Brain microvascular endothelial cell (primary cell): ENCODE measurements at regions not wholly inside any gene's neighbourhood (a gene's known extent, or its start where the extent isn't known, plus 50 kb on each side); places are given as distances from the start of the nearest gene placed in this dataset.
A peak's percentile ranks its signal among the peaks of the same experiment; 100 is the strongest.

Experiments
- DNase-seq: peaks from one replicate; pipeline ENCODE4 v3.0.0-alpha.2; 2020
- H3K27ac ChIP-seq: fragments of 250-450 bp; sonication (Bioruptor Pico); 2 replicates; pipeline ENCODE4 v1.5.1; 2020; ENCODE audit warnings: mild to moderate bottlenecking, moderate library complexity
- H3K27me3 ChIP-seq: fragments of 250-450 bp; sonication (Bioruptor Pico); replicated peaks from 2 replicates; pipeline ENCODE4 v1.5.1; 2020; ENCODE audit warnings: mild to moderate bottlenecking
- H3K36me3 ChIP-seq: fragments of 250-450 bp; sonication (Bioruptor Pico); replicated peaks from 2 replicates; pipeline ENCODE4 v1.5.1; 2020; ENCODE audit warnings: mild to moderate bottlenecking
- H3K4me3 ChIP-seq: 2 replicates; pipeline ENCODE4 v1.5.1; 2011; ENCODE audit warnings: low read depth, mild to moderate bottlenecking, control low read depth, low read length, moderate library complexity
- in situ Hi-C: cut with HindIII; loops from 2 replicates; pipeline ENCODE4 v1.10.0; 2017; ENCODE audit warnings: low sequenced_read_pairs, low pct_ligation_motif_present
- TF ChIP-seq, protein P1 (sequence below): IDR thresholded peaks from 2 replicates; pipeline ENCODE4 v1.5.1; 2011; ENCODE audit warnings: low read depth, mild to moderate bottlenecking, moderate library complexity, low read length, control low read depth, inconsistent platforms; ENCODE audit errors: missing control alignments

DNA sequence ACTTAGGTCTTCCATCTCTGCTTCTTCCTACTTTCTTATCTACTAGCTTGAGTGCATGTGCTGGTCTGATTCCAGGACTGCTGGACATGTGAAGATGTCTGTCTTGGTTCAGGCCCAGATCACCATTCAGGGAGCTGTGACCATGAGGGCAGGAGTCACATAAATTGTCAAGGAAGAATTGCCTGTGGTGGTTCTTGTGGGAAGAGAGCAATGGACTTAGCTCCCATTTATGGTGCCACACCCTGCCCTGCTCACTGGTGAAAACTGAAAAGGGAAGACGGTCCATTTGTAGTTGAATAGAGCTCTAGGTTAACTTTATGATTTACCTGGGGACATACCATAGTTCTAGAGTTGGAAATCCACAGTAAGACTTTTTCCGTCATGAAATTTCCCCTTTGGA, 244.3 kb upstream of the ZNF608 start:
- in situ Hi-C loops = no loop called here
- Histone ChIP-seq H3K27ac (no peak overlapping the region), H3K27me3 (no peaks in the 10 kb centered on the region), H3K4me3 (no peak overlapping the region), H3K36me3 (no peaks in the 10 kb centered on the region)
- DNase-seq = no peak
- TF ChIP-seq, protein P1, sequence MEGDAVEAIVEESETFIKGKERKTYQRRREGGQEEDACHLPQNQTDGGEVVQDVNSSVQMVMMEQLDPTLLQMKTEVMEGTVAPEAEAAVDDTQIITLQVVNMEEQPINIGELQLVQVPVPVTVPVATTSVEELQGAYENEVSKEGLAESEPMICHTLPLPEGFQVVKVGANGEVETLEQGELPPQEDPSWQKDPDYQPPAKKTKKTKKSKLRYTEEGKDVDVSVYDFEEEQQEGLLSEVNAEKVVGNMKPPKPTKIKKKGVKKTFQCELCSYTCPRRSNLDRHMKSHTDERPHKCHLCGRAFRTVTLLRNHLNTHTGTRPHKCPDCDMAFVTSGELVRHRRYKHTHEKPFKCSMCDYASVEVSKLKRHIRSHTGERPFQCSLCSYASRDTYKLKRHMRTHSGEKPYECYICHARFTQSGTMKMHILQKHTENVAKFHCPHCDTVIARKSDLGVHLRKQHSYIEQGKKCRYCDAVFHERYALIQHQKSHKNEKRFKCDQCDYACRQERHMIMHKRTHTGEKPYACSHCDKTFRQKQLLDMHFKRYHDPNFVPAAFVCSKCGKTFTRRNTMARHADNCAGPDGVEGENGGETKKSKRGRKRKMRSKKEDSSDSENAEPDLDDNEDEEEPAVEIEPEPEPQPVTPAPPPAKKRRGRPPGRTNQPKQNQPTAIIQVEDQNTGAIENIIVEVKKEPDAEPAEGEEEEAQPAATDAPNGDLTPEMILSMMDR = no peak

DNA sequence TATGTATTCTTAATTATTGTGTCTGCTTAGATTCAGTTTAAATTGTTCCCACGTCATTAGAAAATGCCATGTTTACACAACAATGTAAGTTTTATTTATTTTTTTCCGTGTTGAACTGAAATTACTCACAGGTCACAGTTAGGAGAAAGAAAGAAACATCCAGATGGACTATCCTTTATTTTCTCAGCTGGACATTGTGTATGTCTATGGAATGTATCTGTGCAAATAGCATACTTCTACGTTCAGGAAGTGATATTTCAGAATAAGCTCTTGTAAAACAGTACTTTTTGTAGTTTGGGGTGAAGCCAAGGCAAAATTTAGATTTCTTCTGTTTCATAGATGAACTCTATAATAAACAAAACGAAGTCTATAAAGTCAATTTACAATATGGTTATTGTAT, 249.0 kb upstream of the ZNF608 start:
- H3K4me3 ChIP-seq = no peak overlapping the region
- DNase-seq = peak; percentile 8
- no peaks in the 10 kb centered on the region for H3K27me3 ChIP-seq
- H3K36me3 ChIP-seq = no peaks in the 10 kb centered on the region
- TF ChIP-seq, protein P1 = no peak
- H3K27ac ChIP-seq = peak overlapping the region; percentile 78
- in situ Hi-C loops = no loop called here

DNA sequence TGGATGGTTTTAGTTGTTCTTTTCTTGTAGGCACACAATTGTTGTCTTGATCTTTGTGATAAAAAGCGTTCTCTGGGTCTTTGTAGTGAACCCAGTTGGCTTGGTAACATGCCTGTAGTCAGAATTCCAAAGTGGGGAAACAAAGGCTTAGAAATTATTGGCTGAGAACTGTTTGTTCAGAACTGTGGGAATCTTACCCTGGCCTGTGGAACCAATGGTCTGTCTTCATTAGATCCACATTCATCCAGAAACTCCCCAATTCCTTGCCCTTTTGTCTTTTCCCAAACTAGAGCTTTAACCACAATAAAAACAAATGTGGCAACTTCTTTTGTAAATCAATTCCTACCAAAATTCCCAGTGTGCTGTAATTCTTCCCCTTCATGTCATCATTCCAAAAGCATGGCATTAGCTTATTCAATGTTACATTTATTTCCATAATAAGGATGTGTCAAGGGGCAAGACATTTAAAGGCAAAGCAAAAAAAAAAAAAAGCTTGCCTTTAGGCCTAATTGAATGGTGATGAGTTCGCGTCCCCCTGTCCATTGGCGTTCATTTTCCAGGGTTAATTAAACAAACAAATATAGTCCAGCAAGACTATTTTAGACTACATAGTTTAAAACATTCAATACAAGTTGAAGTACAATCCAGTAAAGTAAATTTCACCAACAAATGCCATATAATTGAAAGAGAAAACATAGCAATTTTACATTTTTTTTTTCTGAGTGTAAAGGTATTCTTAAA, 249.8 kb upstream of the ZNF608 start:
- Histone ChIP-seq H3K4me3 (no peak overlapping the region), H3K36me3 (no peaks in the 10 kb centered on the region), H3K27ac (peak overlapping the region; percentile 78), H3K27me3 (no peaks in the 10 kb centered on the region)
- in situ Hi-C loops = no loop called here
- peak; percentile 6 for DNase-seq
- TF ChIP-seq, protein P1 = no peak

DNA sequence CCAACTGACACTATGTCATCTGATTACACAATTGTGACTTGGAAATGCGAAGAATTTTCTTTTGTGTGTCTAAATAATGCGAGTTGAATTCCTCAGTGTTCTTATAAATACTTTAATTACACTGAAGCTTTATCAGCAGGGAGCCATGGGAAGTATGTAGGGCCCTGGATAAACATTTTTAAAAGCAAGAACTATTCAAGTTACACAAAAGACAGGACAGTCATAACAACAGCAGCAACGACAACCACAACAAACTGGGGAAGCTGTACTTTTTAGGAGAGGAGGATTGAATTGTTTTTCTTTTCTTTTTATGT, 250.3 kb upstream of the ZNF608 start:
- Histone ChIP-seq H3K4me3 (no peak overlapping the region), H3K27ac (peak overlapping the region; percentile 78), H3K27me3 (no peaks in the 10 kb centered on the region), H3K36me3 (no peaks in the 10 kb centered on the region)
- in situ Hi-C loops = no loop called here
- TF ChIP-seq, protein P1 = no peak
- DNase-seq = peak; percentile 55

DNA sequence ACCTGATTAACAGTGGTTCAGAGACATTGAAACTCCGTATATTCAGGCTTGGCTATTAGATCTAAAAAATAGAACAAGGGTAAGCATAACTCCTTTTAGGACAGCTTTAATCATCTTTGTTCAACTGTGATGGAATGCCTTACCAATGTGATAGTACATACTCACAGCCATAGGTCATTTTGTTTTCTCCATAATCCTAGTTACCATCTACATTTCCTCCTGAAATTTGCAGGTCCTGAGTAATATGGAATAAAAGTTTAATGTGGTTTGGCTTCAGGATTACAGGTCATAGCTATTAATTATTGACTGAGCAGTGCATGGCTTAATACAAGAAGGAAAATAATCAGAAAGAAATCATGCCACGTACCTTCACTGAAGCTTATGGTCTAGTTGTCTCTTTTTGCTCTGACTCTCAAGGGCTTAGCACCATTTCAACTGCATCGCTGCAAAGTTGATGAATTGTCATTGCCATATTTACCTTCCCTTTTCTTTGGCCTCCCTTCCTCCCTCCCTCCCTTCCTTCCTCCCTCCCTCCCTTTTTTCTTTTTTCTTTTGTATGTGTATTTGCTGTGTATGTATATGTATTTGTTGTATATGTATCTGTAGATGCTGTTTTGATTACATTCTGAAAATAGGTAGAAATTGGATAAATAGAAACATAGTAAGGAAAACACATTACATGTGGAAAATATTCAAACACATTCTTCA, 250.9 kb upstream of the ZNF608 start:
- in situ Hi-C loops = no loop called here
- H3K27ac ChIP-seq = peak overlapping the region; percentile 78

More for the DNA sequence above, 250.9 kb upstream of the ZNF608 start:
- TF ChIP-seq, protein P1 = no peak
- H3K36me3 ChIP-seq = no peaks in the 10 kb centered on the region
- no peaks in the 10 kb centered on the region for H3K27me3 ChIP-seq
- no peak for DNase-seq
- H3K4me3 ChIP-seq = no peak overlapping the region
